NCI-H2107 treated with DMSO at 0.1 percent for 48 hours (cell line): ENCODE measurements at regions not wholly inside any gene's neighbourhood (a gene's known extent, or its start where the extent isn't known, plus 50 kb on each side); places are given as distances from the start of the nearest gene placed in this dataset.

Source experiments
- DNase-seq: peaks from one replicate; lab custom pipeline; 2025; ENCODE audit not compliant: unreplicated experiment; lab: John Stamatoyannopoulos, UW

DNA sequence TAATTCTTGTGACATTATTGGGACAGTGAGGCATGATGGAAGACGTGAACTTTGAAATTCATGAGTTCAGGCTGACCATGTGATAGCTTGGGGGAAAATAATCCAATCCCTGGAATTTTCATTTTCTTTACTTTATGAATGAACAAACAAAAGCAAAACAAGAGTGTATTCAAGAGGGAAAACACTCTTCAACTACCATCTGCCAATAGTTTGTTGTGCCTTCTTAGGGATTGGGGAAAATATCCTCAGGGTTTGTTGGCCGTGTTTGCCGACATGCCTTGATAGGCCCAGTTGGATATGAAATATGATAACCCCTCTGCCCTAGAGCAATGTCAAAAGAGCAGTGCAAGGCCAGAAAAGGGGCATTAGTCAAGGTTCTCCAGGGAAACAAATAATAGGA lies 80.8 kb upstream of the CLNK start:
- DNase-seq, result no peak

DNA sequence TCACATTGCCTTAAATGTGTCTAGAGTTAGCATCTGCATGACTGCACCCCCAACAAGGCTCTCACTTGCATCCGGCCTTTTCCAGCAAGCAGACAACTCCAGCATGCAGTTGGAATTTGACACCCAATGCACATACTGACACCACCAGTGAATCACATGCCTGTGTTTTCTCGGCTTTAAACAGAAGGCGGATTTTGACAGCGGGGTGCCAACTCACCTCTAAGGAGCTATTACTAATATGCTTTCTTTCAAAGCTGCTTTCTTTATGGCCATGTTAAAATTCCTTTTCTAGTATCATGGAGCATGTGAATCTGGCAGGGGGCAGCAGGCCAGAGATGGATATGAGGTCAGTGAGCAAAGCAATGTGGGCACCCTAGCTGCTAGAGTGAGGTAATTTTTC lies 78.0 kb upstream of the CLNK start:
- peak; percentile 65 for DNase-seq

DNA sequence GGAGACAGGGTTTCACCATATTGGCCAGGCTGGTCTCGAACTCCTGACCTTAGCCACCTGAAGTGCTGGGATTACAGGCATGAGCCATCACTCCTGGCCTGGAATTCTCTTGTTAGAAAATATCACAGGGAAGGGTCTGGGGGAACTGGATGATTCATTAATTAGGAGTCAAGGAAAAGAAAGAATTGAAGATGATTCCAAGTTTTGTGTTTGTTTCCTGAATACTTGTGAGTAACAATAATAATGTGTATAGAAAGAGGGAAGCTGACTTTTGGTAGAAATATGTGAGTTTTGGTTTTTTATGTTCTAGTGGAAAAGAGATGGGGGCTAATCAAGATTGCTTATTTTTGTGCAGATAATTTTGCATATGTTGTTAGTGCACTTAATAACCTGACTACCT lies 77.3 kb upstream of the CLNK start:
- DNase-seq, result no peak

DNA sequence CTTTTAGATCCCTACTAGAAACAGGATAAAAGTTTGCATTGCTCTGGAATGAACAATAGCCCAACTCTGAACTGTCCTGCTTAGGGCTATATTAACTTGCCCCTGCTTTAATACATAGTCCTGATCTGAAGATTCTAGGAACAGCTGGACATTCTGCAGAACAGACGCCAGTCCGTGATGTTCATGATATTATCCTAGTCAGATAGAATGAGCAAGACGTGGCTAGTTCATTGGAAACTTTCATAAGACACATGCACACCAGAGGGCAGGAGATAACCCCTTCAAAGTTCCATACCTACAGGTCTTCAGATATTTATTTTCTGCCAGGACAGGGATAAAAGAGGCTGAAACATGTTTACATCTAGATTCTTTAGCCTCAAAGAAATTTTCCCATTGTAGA lies 75.5 kb upstream of the CLNK start:
- DNase-seq, result no peak

DNA sequence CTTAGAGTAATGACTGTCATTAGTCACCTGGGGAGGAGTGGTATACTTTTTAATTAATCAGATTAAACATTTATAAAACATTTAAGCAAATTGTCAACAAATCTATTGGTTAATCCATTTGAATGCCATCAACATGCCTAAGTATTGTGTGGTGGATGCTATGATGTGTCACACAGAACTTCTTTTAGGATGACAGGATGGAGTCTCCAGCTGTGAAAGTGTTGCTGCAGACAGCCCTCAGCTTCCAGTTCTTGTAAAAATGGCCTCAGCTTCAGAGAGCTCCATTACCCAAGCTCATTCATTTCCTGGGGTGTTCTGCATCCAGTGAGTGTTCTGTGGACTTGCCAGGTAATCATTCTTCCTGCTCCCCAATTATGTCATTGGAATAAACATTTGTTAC lies 74.3 kb upstream of the CLNK start:
- no peak for DNase-seq

DNA sequence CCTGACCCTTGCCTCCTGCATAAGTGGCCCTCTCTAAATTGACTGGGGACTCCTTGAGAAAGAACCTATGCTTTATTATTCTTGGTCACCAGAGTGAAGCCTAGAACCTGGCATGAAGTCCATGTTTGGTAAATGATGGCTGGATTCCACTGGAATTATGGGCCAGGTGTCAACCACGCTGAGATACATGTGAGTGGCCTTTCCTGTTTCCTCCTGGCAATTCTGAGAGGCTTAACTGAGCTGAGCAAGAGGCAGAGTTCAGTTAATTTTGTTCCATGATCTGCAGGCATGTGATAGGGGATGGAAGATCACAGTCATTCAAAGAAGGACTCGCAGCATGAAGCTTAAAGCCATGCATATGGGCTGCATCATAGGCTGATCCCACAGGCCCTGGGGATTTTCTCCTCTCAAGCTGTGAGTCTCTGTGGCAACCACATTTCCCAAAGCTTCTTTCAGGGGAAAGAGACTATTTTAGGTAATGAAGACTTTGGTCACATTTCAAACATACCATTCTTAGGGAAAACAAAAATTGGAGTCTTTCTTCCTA lies 69.4 kb upstream of the CLNK start:
- no peak for DNase-seq

DNA sequence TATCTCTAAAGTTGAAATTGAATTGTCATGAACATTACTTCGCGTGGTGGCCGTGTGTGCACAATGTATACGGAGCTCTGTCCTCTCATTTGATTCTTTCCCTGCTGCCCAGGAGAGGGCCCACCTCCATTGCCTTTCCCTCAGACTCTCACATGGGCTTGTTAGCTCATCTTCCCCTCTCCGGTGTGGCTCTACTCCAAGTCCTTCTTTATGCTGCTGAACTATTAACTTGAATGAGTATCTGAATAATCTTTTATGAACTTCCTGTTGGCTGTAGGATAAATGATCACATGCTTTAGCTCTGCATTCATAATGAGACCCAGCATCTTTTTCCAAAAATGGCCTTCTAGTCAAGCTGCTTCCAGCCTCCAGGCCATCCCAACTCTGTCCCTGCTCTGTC lies 68.8 kb upstream of the CLNK start:
- DNase-seq, result no peak

DNA sequence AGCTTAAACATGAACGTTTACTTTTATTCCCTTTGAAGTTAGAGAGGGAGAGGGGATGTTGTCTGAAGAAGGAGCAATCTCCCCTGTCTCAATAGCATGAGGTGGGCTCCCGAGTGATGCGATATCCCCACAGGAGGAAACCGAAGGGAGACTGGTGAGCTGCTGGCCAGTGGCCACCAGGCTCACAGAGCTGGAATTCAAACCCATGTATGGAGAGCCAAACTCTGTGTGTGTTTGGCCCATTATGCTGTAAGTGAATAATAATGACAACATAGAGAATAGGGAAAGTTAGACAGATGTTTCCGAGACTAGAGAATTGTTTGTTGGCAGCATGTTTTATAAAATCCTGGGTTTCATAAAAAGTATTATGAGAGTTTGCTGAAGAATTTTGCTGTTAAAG lies 66.1 kb upstream of the CLNK start:
- DNase-seq, result no peak

DNA sequence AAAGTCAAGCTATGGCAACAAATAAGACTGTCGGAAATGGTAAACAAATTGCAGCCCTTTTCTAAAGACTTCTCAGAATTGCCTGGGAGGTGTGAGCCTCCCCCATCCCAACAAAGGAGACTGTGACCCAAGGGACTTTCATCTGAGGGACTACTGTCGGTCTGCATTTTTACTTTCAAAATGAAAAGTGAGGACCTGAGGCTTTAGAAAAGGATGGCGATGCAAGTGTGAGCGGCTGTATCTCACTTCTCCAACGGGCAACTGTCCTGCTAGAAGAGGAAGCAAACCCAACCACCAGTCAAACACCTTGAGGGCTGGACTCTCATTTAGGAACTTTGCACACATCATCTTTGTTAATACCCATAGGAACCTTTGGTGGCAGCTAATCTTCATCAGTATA lies 62.6 kb upstream of the CLNK start:
- no peak for DNase-seq

DNA sequence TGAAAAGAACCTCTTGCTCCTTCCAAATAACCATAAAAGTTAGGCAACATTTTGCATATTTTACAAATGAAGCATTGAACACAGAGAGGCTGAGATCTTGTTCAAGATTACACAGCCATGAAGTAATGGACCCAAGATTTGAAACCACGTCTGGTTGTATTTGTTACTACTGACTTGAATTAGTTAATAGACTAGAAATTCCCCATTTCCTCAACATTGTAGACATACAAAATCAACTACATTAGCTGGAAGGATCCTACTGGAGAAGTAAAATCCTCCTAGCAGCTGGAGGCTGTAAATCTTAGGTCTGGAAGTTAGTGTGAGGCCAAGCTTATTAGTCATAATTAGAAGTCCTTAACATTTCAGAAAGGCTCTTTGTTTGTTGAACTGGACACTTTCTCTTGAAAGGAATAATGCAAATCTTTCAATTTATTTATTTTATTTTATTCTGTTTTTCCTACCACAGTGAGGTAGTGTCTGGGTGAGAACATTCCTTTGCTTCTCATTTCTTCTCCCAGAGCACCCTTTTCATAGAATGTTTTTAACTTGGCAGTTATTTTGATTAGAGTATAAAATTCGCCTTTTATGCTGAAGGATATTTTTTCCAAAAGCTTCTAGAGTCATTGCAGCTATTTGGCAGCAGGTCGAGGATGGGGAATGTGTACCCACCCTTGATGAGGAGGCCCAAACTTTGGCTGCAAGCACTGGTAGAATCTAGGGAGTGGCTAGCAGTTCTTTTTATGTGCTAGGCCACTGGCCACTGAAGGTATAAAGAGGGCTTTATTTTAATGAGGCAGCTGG lies 62.0 kb upstream of the CLNK start:
- no peak for DNase-seq

DNA sequence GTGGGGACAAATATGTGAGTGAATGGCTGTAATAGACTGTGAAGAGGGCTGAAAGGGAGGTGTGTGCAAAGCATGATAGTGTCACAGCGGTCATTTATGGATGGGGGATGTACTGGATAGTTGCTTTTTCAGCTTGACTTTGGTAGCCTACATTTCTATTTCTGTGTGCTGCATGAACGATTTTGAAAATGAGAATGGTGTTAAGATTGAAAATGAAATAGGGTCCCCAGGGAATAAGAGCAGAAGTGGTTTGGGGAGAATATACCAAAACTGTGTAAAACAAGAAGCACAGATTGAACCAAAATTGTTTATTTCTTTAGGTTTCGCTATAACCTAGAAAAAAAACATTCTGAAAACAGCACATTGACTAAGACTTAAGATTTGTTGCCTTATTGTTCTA lies 58.8 kb upstream of the CLNK start:
- no peak for DNase-seq

DNA sequence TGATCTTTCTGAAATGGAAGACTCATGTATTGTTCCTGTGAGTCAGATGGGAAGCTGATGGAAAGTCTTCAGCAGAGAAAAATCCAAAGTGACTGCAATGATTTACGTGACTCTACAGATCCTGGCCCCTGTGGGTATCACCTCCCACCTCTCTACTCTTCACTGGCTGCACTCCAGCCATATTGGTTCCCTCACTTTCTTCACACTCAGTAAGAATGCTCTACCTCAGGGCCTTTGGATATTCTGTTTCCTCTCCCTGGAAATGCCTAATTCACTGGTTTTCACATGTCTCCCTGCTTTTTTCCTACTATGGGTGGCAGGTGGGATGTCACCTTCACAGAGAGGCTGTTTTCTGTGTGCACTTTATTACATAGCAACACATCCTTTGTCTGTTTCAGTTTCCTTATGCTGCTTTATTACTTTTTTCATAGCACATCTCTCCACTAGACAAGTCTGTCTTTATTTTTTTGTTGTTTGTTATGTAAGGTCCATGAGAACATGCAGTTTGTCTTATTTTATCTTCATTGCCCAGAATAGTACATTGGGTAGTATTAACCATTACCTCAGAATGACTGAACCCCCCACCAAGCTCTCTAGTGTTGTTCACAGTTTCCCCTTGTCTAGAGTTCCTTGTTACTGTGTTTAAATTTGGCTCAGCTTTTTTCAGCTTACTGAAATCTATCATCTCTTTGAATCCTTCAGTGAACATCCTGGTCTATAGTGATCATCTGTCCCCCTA lies 57.6 kb upstream of the CLNK start:
- no peak for DNase-seq

DNA sequence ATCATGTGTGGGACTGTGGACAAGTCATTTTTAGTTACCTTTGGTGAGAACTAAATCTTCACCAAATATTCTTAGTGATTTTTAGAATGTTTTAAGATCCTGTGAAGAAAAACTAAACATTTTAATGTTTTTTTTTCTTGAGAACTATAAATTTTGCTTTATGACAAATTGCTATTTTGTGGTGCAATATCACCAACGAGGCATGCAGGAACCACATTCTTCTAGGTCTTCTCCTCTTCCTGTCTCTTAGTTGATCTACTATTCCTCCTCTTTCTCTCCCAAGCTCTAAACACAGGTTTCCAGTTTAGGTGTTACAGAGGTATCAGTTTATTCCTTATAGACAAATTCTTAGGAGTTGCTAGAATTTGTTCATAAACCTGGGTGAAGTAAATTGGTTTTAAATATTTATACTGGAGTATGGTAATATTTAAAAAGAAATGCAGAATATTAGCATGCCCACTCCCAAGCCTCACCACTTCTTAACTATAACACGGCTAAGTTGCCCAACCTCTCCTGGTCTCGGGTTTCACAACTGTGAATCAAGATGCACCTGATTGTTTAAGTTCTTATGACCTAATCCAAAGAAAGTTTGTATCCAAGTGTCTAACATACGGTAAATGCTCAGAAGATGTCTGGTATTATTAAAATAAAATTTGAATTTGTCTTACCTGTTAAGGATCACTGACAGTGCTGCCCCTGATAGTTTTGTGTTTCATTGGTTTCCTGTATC lies 56.5 kb upstream of the CLNK start:
- no peak for DNase-seq

DNA sequence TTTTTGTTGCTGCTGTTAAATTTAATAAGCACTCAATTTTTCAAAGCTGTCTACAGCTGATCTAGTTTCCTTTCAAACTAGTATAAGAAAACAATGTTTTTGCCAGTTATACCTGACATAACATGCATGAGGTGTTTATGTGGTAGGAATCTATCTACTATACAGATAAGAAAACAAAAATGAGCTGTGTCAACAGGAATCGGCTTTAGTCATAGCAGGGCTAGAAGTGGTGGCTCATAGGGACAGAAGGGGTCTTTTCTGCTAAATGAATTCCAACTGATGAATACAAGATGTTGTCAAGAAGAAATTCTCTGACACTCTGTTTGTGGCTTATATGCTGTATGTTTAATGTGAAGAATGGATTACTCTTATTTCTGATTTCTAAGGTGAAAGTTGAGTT lies 55.7 kb upstream of the CLNK start:
- DNase-seq, result no peak

DNA sequence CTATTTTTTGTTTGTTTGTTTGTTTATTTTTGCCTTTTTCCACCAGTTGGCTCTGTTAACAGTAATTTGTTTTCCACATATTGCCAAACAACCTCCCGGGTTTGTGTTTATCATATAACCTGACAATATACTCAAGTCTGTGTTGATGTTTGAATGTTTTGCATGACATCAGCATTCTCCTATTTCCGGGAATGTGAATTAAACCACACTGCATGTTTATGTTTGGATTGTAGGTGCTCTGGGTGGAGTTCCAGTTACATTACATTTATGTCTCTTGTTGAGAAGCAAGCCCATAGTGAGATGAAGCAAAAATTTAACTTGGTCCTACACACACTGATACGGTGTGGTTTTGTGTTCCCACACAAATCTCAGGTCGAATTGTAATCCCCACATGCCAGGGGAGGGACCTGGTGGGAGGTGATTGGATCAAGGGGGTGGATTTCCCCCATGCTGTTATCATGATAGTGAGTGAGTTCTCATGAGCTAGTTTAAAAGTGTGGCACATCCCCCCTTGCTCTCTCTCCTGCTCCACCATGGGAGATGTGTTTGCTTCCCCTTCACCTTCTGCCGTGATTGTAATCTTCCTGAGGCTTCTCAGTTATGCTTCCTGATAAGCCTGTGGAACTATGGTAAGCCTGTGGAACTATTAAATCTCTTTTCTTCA lies 54.4 kb upstream of the CLNK start:
- no peak for DNase-seq

DNA sequence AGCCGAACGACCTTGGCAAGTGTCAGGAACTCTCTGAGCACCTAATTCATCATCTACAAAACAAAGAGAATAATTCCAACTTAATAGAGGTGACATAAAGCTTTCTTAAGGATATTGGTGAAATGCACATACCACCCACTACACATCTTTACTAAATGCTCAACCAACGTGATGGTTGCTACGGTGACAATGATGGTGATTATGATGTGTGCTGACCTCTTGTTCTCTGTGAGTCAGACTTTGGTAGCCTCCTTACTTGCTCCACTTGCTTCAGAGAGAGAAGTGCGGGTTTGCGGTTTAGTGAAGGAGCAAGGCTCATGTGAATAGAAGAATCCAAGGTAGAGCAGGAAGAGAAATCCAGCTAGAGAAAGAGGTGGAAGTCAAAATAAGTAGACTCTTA lies 52.8 kb upstream of the CLNK start:
- no peak for DNase-seq

DNA sequence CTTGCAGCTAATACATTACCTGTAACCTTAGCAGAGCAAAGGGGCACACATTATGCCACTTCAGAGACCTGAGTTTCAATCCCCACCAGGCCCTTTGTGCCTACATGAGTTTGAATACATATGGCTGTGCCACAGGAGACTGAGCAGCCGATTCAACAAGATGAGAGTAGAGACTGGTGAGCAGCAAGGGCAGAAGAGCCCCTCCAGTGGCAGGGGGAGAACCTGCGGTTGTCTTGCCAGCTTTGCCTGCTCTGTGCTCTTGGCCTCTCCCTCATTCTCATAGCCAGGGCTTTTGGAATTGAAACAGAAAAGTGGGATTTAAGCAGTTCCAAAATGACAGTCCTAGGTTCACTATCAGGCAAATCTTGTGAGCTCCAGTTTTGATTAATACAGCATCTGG lies 52.3 kb upstream of the CLNK start:
- no peak for DNase-seq

DNA sequence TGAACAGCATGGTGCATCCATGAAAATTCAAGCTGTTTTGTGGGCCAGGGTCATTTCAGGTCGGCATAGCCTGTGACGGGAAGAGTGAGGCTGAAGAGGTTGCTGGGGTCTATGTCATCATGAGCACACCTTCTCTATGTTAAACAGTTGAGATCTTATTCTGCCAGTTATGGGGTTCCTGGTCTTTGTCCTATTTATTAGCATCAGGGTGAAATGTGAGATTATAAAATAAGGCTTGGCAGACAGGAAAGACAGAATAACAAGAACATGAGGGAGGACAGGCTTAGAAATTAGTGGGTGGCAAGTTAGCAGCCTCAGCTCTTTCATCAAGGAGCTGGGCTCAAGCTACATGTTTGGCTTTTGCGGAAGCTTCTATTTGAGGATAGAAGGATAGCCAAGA lies 51.7 kb upstream of the CLNK start:
- no peak for DNase-seq

DNA sequence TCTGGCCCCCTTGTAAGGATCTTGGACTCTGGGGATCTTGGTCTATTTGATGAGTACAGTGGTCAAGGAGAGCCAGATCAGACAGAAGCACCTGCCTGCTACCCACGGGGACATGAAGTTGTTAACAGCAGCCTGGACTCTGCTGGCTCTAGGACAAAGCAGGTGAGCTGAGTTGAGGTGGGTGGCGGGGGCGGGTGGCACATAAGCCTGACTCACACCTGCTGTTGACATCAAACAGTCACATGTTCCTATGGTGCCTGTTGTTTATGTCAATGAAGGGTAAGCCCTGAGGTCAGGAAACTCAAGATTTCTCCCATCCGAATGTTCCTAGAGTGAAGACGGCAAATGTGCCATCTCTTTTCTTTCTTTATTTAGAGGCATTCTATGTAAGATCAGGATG lies 50.1 kb upstream of the CLNK start:
- peak; percentile 32 for DNase-seq
